ENCODE measurements at regions not wholly inside any gene's neighbourhood (a gene's known extent, or its start where the extent isn't known, plus 50 kb on each side); places are given as distances from the start of the nearest gene placed in this dataset.

DNA sequence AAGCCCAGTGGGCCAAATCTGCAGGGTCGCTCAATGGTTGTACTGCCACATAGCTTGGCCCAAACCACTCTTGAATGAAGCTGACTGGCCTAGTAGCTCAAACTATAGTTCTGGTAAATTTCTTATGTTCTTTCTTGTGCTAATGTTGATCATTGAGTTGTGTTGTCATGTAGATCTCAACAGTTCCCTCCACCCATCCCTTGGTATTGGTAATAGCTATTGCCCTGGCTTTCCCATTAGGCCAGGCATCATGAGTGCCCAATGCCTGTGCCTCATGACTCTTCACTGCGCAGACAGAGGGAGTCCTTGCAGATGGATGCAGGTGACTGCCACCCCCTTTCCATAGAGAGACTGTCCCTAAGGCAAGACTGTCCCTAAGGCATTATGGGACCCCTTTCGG, 988.4 kb downstream of the KCNMA1 start:
- H3K9ac ChIP-seq = no peak overlapping the region
- no peak overlapping the region for H3K4me2 ChIP-seq (ENCODE audit: low read length)
- H3K4me3 ChIP-seq (ENCODE audit: low read depth, low read length) = no peak overlapping the region
- peaks cover 2% of the 10 kb centered on the region for H3K9me3 ChIP-seq (ENCODE audit: control insufficient read depth, low read length)
- H2AFZ ChIP-seq = no peak overlapping the region
- TF ChIP-seq CTCF (IDR thresholded peaks at IDR 0.05) = no peak
- H3K4me1 ChIP-seq = no peaks in the 10 kb centered on the region
- H3K36me3 ChIP-seq (ENCODE audit: control insufficient read depth, insufficient read depth, low read length) = no peaks in the 10 kb centered on the region
- no peak overlapping the region for H3K27ac ChIP-seq
- no peaks in the 10 kb centered on the region for H3K79me2 ChIP-seq
- no peaks in the 10 kb centered on the region for H3K27me3 ChIP-seq (ENCODE audit: control insufficient read depth, insufficient read depth, low read length)

GRCh38 chr10:76647301-76647700, 990.3 kb downstream of the KCNMA1 start:
- no peaks in the 10 kb centered on the region for H3K27me3 ChIP-seq (ENCODE audit: control insufficient read depth, insufficient read depth, low read length)
- no peaks in the 10 kb centered on the region for H3K4me1 ChIP-seq
- no peak overlapping the region for H3K4me2 ChIP-seq (ENCODE audit: low read length)
- H3K4me3 ChIP-seq (ENCODE audit: low read depth, low read length) = no peak overlapping the region
- no peaks in the 10 kb centered on the region for H3K79me2 ChIP-seq
- H2AFZ ChIP-seq = no peak overlapping the region
- no peak overlapping the region for H3K27ac ChIP-seq
- H3K36me3 ChIP-seq (ENCODE audit: control insufficient read depth, insufficient read depth, low read length) = no peaks in the 10 kb centered on the region
- no peak for TF ChIP-seq CTCF (IDR thresholded peaks at IDR 0.05)
- H3K9me3 ChIP-seq (ENCODE audit: control insufficient read depth, low read length) = no peaks in the 10 kb centered on the region
- no peak overlapping the region for H3K9ac ChIP-seq

DNA sequence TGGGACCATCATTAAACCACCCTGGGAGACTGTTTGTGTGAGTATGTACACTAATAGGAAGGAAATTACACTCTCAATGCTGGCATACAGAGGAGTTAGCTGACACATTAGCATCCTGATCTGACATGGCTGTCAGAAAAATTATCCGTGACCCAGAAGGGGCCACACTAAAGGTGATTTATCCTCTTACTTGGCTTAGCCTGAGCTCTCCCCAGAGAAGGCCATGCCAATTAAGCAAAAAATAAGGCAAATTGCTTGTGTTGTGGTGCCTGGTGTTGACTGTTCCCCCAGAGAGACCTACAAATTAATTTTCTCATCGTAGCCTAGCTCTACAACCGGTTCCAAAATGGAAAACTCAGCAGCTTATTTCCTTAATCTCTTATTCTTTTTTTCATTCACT, 992.3 kb downstream of the KCNMA1 start:
- H2AFZ ChIP-seq = no peak overlapping the region
- no peaks in the 10 kb centered on the region for H3K9me3 ChIP-seq (ENCODE audit: control insufficient read depth, low read length)
- H3K4me3 ChIP-seq (ENCODE audit: low read depth, low read length) = no peak overlapping the region
- H3K9ac ChIP-seq = no peak overlapping the region
- TF ChIP-seq CTCF (IDR thresholded peaks at IDR 0.05) = no peak
- no peaks in the 10 kb centered on the region for H3K36me3 ChIP-seq (ENCODE audit: control insufficient read depth, insufficient read depth, low read length)
- H3K27ac ChIP-seq = no peak overlapping the region
- H3K4me1 ChIP-seq = no peaks in the 10 kb centered on the region
- H3K4me2 ChIP-seq (ENCODE audit: low read length) = no peak overlapping the region
- H3K79me2 ChIP-seq = no peaks in the 10 kb centered on the region
- no peaks in the 10 kb centered on the region for H3K27me3 ChIP-seq (ENCODE audit: control insufficient read depth, insufficient read depth, low read length)

- Histone ChIP-seq H3K9me3 (ENCODE audit: control insufficient read depth, low read length) (no peaks in the 10 kb centered on the region), H3K27me3 (ENCODE audit: control insufficient read depth, insufficient read depth, low read length) (no peaks in the 10 kb centered on the region), H3K4me1 (no peaks in the 10 kb centered on the region), H3K4me3 (ENCODE audit: low read depth, low read length) (no peak overlapping the region), H3K36me3 (ENCODE audit: control insufficient read depth, insufficient read depth, low read length) (no peaks in the 10 kb centered on the region), H3K4me2 (ENCODE audit: low read length) (no peak overlapping the region), H3K9ac (no peak overlapping the region), H3K27ac (no peak overlapping the region), H2AFZ (no peak overlapping the region), H3K79me2 (no peaks in the 10 kb centered on the region)
- TF ChIP-seq CTCF (IDR thresholded peaks at IDR 0.05) = no peak
Measured at GRCh38 chr10:76644476-76644875, 993.1 kb downstream of the KCNMA1 start.

DNA sequence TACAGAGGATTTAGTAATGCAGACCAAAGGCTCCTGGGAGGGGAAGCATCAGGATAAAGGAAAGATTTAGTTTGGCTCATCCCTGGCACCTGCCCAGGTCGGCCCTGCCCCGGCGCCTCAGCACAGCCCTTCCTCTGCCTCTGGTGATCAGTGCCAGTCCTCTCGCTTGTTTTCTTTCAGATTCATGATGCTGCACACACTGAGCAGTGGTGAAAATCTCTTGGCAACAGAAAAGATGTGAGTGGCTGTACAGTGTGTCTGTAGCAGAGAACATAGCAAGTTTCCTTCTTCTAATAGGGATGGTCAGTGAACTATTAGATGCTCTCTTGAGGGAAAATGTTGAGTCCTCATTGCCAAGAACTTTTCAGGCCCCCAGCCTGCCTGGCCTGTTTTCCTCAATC, 994.1 kb downstream of the KCNMA1 start:
- H3K4me3 ChIP-seq (ENCODE audit: low read depth, low read length) = no peak overlapping the region
- H3K4me1 ChIP-seq = no peaks in the 10 kb centered on the region
- H3K9me3 ChIP-seq (ENCODE audit: control insufficient read depth, low read length) = no peaks in the 10 kb centered on the region
- no peaks in the 10 kb centered on the region for H3K27me3 ChIP-seq (ENCODE audit: control insufficient read depth, insufficient read depth, low read length)
- no peaks in the 10 kb centered on the region for H3K79me2 ChIP-seq
- no peak overlapping the region for H3K4me2 ChIP-seq (ENCODE audit: low read length)
- TF ChIP-seq CTCF (IDR thresholded peaks at IDR 0.05) = no peak
- no peak overlapping the region for H3K9ac ChIP-seq
- H3K36me3 ChIP-seq (ENCODE audit: control insufficient read depth, insufficient read depth, low read length) = no peaks in the 10 kb centered on the region
- H2AFZ ChIP-seq = no peak overlapping the region
- H3K27ac ChIP-seq = no peak overlapping the region

All from parathyroid adenoma (tissue), 2 donors.